Ovary (tissue), 7 donors: ENCODE measurements at regions not wholly inside any gene's neighbourhood (a gene's known extent, or its start where the extent isn't known, plus 50 kb on each side); places are given as distances from the start of the nearest gene placed in this dataset.
"Not testable (repeated sequence)": the region's sequence is repeated elsewhere in the genome, so short reads cannot be mapped to it uniquely, and the experiment has no call there.

Source experiments
- DNase-seq, 5 donors: peaks; one replicate each; pipeline ENCODE4 v3.0.0-alpha.2; 2019 to 2020
- H3K27ac ChIP-seq, 2 donors: fragments of 200-600 bp; one replicate each; pipeline versions ENCODE4 v1.5.1 to v1.8.0; 2019 to 2022
- H3K27me3 ChIP-seq: fragments of 200-600 bp; one replicate; pipeline ENCODE4 v1.8.0; 2022
- H3K36me3 ChIP-seq: fragments of 200-600 bp; sonication (generic); one replicate; pipeline ENCODE4 v1.5.1; 2019
- H3K4me1 ChIP-seq: one replicate; pipeline ENCODE4 v1.8.1; 2013; ENCODE audit warnings: mild to moderate bottlenecking, moderate library complexity; ENCODE audit not compliant: insufficient read depth
- H3K4me3 ChIP-seq: fragments of 200-600 bp; sonication (generic); one replicate; pipeline ENCODE4 v1.5.1; 2017
- H3K9me3 ChIP-seq, 2 donors: fragments of 200-600 bp in 1 of 2; sonication (generic) in 1 of 2; one replicate each; pipeline versions ENCODE4 v1.5.1 to v1.8.1; 2013 to 2019; ENCODE audit warnings: mild to moderate bottlenecking in 1 of 2, moderate library complexity in 1 of 2
- EP300 ChIP-seq: sonication (generic); formaldehyde crosslinking; IDR thresholded peaks from one replicate; pipeline ENCODE4 v1.6.1; 2017; ENCODE audit warnings: antibody characterized with exemption
- POLR2A ChIP-seq: fragments of 450-650 bp; IDR thresholded peaks from one replicate; pipeline ENCODE4 v1.6.1; 2017; ENCODE audit warnings: antibody characterized with exemption, mild to moderate bottlenecking, moderate library complexity
- WGBS, 3 donors: extraction: QIAGEN DNeasy Blood & Tissue Kit in 1 of 3; methylation state at CpG; one replicate each; pipeline versions ENCODE4 v1.1.5 to v1.1.7; 2013 to 2017; 5-methylcytosine and 5-hydroxymethylcytosine counted together
- intact Hi-C, 4 donors: fragments of 100-400 bp; cut with DNase I; formaldehyde crosslinking; loops; one replicate each; pipeline versions ENCODE4 v1.11.0 to v1.15.1; 2022 to 2023
- TF ChIP-seq, protein P1 (sequence below), 3 donors: fragments of 450-650 bp in 2 of 3; fragments of 200-600 bp in 1 of 3; IDR thresholded peaks; one replicate each; pipeline versions ENCODE4 v1.5.1 to v1.8.0; 2016 to 2022; ENCODE audit warnings: antibody characterized with exemption in 3 of 3, mild to moderate bottlenecking in 1 of 3
- donor health status: DM: no; HTN: no; CAD: no; lungs with moderate emphysema.
- donor health status: DM: no; HTN: no; CAD: no.
- donor health status: Bipolar disorder and iron deficiency.
- donor health status: DM: no; HTN: no; CAD: no.
- donor health status: DM: yes; HTN: yes; CAD: no.

DNA sequence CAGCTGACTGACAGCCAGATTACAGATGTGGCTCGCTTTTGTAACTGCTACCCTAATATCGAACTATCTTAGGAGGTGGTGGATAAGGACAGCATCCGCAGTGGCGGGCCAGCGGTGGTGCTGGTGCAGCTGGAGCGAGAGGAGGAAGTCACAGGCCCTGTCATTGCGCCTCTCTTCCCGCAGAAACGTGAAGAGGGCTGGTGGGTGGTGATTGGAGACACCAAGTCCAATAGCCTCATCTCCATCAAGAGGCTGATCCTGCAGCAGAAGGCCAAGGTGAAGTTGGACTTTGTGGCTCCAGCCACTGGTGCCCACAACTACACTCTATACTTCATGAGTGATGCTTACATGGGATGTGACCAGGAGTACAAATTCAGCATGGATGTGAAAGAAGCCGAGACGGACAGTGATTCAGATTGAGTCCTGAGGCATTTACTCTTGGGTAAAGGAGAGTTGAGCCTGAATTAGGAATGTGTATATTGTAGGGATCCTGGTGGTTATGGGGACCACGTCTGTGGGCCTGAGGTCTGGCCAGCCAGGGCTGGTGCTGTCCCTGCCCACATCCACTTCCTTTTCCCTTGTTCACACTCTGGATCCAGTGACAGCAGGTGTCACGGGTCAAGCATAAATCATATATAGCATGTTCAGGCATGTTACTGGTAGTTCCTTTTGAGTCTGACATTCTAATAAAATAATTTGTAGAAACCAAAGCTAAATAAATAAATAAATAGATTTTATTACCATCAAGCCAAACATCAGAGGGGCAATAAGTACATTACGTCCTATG lies 89.0 kb upstream of the SMURF2 start:
- 96 to 97% (median 96%) methylated on average over 14 of the region's 14 CpGs for WGBS, 3 donors
- Histone ChIP-seq H3K4me3 (no peak overlapping the region), H3K4me1 (no peaks in the 10 kb centered on the region)

DNA sequence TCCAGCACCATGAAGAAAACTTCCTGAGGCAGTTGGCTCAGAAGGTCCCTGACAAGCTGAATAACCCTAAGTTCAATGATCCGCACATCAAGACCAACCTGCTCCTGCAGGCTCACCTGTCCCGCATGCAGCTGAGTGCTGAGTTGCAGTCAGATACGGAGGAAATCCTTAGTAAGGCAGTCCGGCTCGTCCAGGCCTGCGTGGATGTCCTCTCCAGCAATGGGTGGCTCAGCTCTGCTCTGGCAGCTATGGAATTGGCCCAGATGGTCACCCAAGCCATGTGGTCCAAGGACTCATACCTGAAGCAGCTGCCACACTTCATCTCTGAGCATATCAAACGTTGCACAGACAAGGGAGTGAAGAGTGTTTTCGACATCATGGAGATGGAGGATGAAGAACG lies 88.4 kb upstream of the SMURF2 start:
- DNase-seq: no peak
- Histone ChIP-seq H3K36me3 (no peaks in the 10 kb centered on the region), H3K4me3 (no peak overlapping the region), H3K27me3 (no peaks in the 10 kb centered on the region), H3K27ac (no peak overlapping the region), H3K9me3 (no peaks in the 10 kb centered on the region), H3K4me1 (no peaks in the 10 kb centered on the region)
- intact Hi-C loops: no loop called here
- no peak for TF ChIP-seq EP300
- no peak for TF ChIP-seq POLR2A
- TF ChIP-seq, protein P1, sequence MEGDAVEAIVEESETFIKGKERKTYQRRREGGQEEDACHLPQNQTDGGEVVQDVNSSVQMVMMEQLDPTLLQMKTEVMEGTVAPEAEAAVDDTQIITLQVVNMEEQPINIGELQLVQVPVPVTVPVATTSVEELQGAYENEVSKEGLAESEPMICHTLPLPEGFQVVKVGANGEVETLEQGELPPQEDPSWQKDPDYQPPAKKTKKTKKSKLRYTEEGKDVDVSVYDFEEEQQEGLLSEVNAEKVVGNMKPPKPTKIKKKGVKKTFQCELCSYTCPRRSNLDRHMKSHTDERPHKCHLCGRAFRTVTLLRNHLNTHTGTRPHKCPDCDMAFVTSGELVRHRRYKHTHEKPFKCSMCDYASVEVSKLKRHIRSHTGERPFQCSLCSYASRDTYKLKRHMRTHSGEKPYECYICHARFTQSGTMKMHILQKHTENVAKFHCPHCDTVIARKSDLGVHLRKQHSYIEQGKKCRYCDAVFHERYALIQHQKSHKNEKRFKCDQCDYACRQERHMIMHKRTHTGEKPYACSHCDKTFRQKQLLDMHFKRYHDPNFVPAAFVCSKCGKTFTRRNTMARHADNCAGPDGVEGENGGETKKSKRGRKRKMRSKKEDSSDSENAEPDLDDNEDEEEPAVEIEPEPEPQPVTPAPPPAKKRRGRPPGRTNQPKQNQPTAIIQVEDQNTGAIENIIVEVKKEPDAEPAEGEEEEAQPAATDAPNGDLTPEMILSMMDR (IDR thresholded peaks at IDR 0.05): no peak
- 92 to 97% (median 95%) methylated on average over 9 of the region's 9 CpGs for WGBS, 3 donors

More for the DNA sequence above, 89.0 kb upstream of the SMURF2 start:
- H3K9me3 ChIP-seq: no peaks in the 10 kb centered on the region
- intact Hi-C loops: no loop called here
- no peak for TF ChIP-seq POLR2A
- no peaks in the 10 kb centered on the region for H3K27me3 ChIP-seq
- no peak overlapping the region for H3K27ac ChIP-seq
- DNase-seq: no peak
- H3K36me3 ChIP-seq: no peaks in the 10 kb centered on the region

DNA sequence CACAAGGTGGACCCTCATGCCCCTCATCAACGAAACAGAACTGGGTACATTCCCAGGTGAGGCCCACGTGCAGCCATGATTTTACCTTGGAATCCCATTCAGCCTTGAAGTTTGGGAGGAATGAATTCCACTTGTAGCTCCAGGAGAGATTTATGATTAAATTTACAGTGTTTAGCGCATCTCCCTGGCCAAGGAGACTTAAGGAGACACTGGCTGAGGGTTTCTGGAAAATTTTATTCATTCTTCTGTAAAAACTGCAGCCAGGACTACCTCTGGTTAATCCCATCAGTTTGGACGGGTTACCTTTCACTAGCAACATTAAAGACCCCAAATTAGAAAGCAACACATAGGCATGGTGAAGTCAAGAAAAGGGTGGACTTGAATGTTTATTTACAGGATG lies 87.2 kb upstream of the SMURF2 start:
- Histone ChIP-seq H3K27ac (no peak overlapping the region), H3K4me1 (no peaks in the 10 kb centered on the region), H3K4me3 (no peak overlapping the region), H3K36me3 (no peaks in the 10 kb centered on the region), H3K9me3 (no peaks in the 10 kb centered on the region), H3K27me3 (no peaks in the 10 kb centered on the region)
- intact Hi-C loops: no loop called here
- no peak for TF ChIP-seq EP300
- no peak for TF ChIP-seq POLR2A
- TF ChIP-seq, protein P1 (IDR thresholded peaks at IDR 0.05): no peak
- DNase-seq: no peak
- WGBS, 3 donors: 72 to 84% (median 81%) methylated on average over 4 of the region's 4 CpGs

DNA sequence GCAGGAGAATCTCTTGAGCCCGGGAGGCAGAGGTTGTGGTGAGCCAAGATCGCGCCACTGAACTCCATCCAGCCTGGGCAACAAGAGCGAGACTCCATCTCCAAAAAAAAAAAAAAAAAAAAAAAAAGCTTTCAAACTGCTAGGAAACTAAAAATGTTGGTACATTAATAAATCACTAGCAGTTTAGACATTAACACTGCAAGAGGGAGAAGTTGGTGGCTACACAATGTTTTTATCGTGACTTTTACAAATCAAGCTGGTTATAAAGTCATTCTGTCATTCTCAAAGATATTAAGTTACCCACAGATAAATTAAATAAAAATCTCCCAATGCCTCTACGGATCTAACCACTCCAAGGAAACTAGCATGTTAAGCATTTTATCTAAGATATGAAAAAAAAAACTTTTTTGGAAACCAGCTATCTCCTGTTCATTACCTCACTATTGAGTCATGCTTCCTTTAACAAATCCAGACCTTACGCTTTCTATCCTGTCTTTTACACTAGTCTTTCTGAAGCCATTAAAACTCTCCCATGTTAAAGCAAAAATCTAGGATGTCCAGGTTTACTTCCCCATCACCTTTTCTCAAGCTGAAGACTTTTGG lies 85.9 kb upstream of the SMURF2 start:
- WGBS, 3 donors: 57 to 80% (median 73%) methylated on average over 7 of the region's 7 CpGs
- H3K27me3 ChIP-seq: no peaks in the 10 kb centered on the region
- H3K27ac ChIP-seq: no peak overlapping the region
- no peaks in the 10 kb centered on the region for H3K9me3 ChIP-seq
- H3K4me1 ChIP-seq: no peaks in the 10 kb centered on the region
- H3K4me3 ChIP-seq: no peak overlapping the region
- intact Hi-C loops: no loop called here
- TF ChIP-seq EP300: no peak
- TF ChIP-seq, protein P1 (IDR thresholded peaks at IDR 0.05): no peak
- no peak for TF ChIP-seq POLR2A
- no peaks in the 10 kb centered on the region for H3K36me3 ChIP-seq
- DNase-seq: no peak

DNA sequence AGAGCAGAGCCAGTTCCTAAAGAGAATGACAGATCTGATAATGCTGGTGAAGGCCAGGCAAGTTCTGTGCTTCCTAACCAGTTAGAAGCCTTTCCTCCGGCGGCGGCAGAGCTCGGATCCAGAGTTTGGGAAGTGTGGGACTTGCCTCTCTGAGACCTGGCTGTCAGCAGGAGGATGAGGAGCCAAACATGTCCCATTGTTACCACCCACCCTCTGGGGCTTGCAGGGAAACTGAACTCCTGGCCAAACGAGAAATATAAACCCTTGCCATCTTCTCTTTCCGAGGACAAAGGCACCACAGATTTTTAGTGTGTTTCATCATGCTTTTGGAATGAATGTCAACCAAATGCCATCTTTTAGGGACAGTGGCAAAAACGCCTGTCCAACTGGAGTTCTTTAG lies 80.2 kb upstream of the SMURF2 start:
- H3K9me3 ChIP-seq: no peaks in the 10 kb centered on the region
- H3K27ac ChIP-seq: no peak overlapping the region
- no peaks in the 10 kb centered on the region for H3K36me3 ChIP-seq
- no peaks in the 10 kb centered on the region for H3K4me1 ChIP-seq
- 77 to 88% (median 87%) methylated on average over 7 of the region's 7 CpGs for WGBS, 3 donors
- no peak overlapping the region for H3K4me3 ChIP-seq
- no peaks in the 10 kb centered on the region for H3K27me3 ChIP-seq
- no peak for DNase-seq
- no peak for TF ChIP-seq EP300
- no peak for TF ChIP-seq POLR2A
- TF ChIP-seq, protein P1 (IDR thresholded peaks at IDR 0.05): no peak
- intact Hi-C loops: no loop called here

DNA sequence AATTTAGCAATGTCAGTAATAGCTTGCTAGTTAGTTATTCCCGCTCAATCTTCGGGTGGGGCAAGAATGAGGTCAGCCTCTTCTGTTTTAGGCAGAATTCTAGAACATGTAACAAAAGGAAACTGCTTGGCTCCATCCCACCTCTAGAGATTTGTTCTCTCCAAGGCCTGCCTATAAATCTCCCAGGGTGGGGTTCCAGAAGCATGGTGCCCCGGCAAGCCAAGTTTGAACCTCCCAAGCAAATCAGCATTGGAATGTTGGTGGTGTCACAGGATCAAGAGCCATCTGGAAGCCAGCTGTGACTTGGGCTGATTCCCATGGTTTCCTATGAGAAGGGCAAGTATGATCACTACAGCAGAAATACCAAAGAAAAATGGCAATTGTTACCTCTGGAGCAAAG lies 79.8 kb upstream of the SMURF2 start:
- H3K27ac ChIP-seq, H3K9me3 ChIP-seq, H3K27me3 ChIP-seq, intact Hi-C loops, H3K4me1 ChIP-seq, H3K36me3 ChIP-seq, H3K4me3 ChIP-seq: not testable (repeated sequence)
- DNase-seq: peak in 1 of 5 donors; percentile 34
- 39 to 58% (median 52%) methylated on average over 3 of the region's 3 CpGs for WGBS, 3 donors
